K562 (cell line): ENCODE measurements at regions not wholly inside any gene's neighbourhood (a gene's known extent, or its start where the extent isn't known, plus 50 kb on each side); places are given as distances from the start of the nearest gene placed in this dataset.

Experiments used
- ATAC-seq: fragments of 200-7000 bp; cut with Tn5 transposase; 3 replicates; pipeline ENCODE4 v1.9.1; 2020; ENCODE audit warnings: moderate library complexity
- BruUV-seq: library from RNA; stranded (reverse); fragments of 400-500 nt; replicated peaks from 2 replicates; lab custom pipeline; 2021; lab: Mats Ljungman, UMichigan
- CTCF ChIA-PET: fragments of 300-600 bp; formaldehyde crosslinking; extraction: SDS; loops from one replicate; lab custom pipeline; 2021; ENCODE audit warnings: low intra/inter-chr PET ratio; lab: Yijun Ruan, JAX
- POLR2A ChIA-PET: fragments of 300-600, 350-650 bp; sonication (Branson Sonifier 250); formaldehyde crosslinking; extraction: SDS; loops from one replicate; lab custom pipeline; 2021; ENCODE audit warnings: antibody characterized with exemption, inconsistent platforms; lab: Yijun Ruan, JAX
- DNase-seq, 4 experiments: peaks; one replicate each; pipeline versions ENCODE4 v3.0.0 to v3.0.0-alpha.2; 2011 to 2018; ENCODE audit warnings: low spot score in 3 of 4, mixed read lengths in 3 of 4; ENCODE audit errors: extremely low read depth in 1 of 4
- FAIRE-seq: peaks from 2 replicates; lab custom pipeline; 2011; peaks lifted over from hg19 to GRCh38; lab: Jason Lieb, UNC
- H2AFZ ChIP-seq: 2 replicates; pipeline ENCODE4 v1.6.0; 2011; ENCODE audit warnings: low read depth, low read length, control low read depth, inconsistent platforms
- H3K27ac ChIP-seq: fragments of 200-600 bp; 3 replicates; pipeline ENCODE4 v1.8.0; 2011; ENCODE audit warnings: low read depth, mild to moderate bottlenecking, control low read depth, inconsistent platforms, low read length, moderate library complexity, mixed read lengths; ENCODE audit errors: extremely low read depth
- H3K27me3 ChIP-seq, 2 experiments: fragments of 300-600 bp in 1 of 2; 2 replicates in 1 of 2; 3 replicates in 1 of 2; pipeline versions ENCODE4 v1.6.0 to v1.8.0; 2011; ENCODE audit warnings: inconsistent platforms in 2 of 2, low read length in 2 of 2, mild to moderate bottlenecking in 1 of 2, mixed read lengths in 1 of 2, moderate library complexity in 1 of 2; ENCODE audit not compliant: control insufficient read depth in 2 of 2, insufficient read depth in 2 of 2
- H3K36me3 ChIP-seq: fragments of 300-600 bp; 3 replicates; pipeline ENCODE4 v1.8.0; 2011; ENCODE audit warnings: mild to moderate bottlenecking, low read length, inconsistent platforms; ENCODE audit not compliant: control insufficient read depth, insufficient read depth
- H3K4me1 ChIP-seq, 2 experiments: fragments of 200-600 bp in 1 of 2; replicated peaks in 1 of 2; 2 replicates in 1 of 2; 3 replicates in 1 of 2; pipeline versions ENCODE4 v1.5.1 to v1.8.0; 2011; ENCODE audit warnings: inconsistent platforms in 2 of 2, low read length in 2 of 2, mild to moderate bottlenecking in 1 of 2, mixed read lengths in 1 of 2, moderate library complexity in 1 of 2; ENCODE audit not compliant: control insufficient read depth in 2 of 2, insufficient read depth in 2 of 2
- H3K4me2 ChIP-seq: 2 replicates; pipeline ENCODE4 v1.6.1; 2011; ENCODE audit warnings: low read length, control low read depth, inconsistent platforms, mixed read lengths; ENCODE audit not compliant: insufficient read depth
- H3K4me3 ChIP-seq: fragments of 200-600 bp; sonication (generic), shearing (Covaris generic); 2 replicates; pipeline ENCODE4 v1.5.1; 2016; ENCODE audit warnings: control low read depth, inconsistent platforms
- H3K79me2 ChIP-seq: fragments of 200-600 bp; 3 replicates; pipeline ENCODE4 v1.8.0; 2011; ENCODE audit warnings: low read length, inconsistent platforms; ENCODE audit not compliant: control insufficient read depth, insufficient read depth
- H3K9ac ChIP-seq, 2 experiments: 2 replicates each; pipeline versions ENCODE4 v1.6.0 to v1.6.1; 2011; ENCODE audit warnings: low read depth in 2 of 2, low read length in 2 of 2, control low read depth in 1 of 2, inconsistent platforms in 1 of 2, mild to moderate bottlenecking in 1 of 2, mixed read lengths in 1 of 2; ENCODE audit not compliant: insufficient read depth in 1 of 2
- H3K9me1 ChIP-seq: one replicate; pipeline ENCODE4 v1.6.0; 2011; ENCODE audit warnings: inconsistent platforms, mild to moderate bottlenecking, low read length, moderate library complexity; ENCODE audit not compliant: control insufficient read depth, insufficient read depth
- H3K9me3 ChIP-seq: replicated peaks from 2 replicates; pipeline ENCODE4 v1.5.1; 2011; ENCODE audit warnings: low read depth, low read length, inconsistent platforms; ENCODE audit not compliant: control insufficient read depth, insufficient read depth
- H4K20me1 ChIP-seq: replicated peaks from 2 replicates; pipeline ENCODE4 v1.6.1; 2011; ENCODE audit warnings: low read length, inconsistent platforms, mixed read lengths; ENCODE audit not compliant: control insufficient read depth, insufficient read depth
- BDP1 ChIP-seq: IDR thresholded peaks from 3 replicates; pipeline ENCODE4 v1.6.1; 2011; ENCODE audit not compliant: insufficient read length, insufficient read depth
- CHD4 ChIP-seq: fragments of 200-600 bp; sonication (generic); IDR thresholded peaks from 3 replicates; pipeline ENCODE4 v1.6.1; 2012; ENCODE audit warnings: low read depth, mild to moderate bottlenecking, mixed read lengths, low read length, inconsistent platforms; ENCODE audit not compliant: insufficient read depth, insufficient replicate concordance, poor library complexity, severe bottlenecking
- ETV1 ChIP-seq: fragments of 450-650 bp; conservative IDR thresholded peaks from 2 replicates; pipeline ENCODE4 v1.6.1; 2016; ENCODE audit warnings: missing genetic modification characterization, control low read depth, low read depth, missing compliant biosample characterization
- FOSL1 ChIP-seq: fragments of 200-800 bp; sonication (Bioruptor generic); conservative IDR thresholded peaks from 2 replicates; pipeline ENCODE4 v1.6.1; 2016; ENCODE audit warnings: missing genetic modification characterization, missing compliant biosample characterization
- HDAC6 ChIP-seq: IDR thresholded peaks from 2 replicates; pipeline ENCODE4 v1.6.1; 2012; ENCODE audit warnings: low read depth, mild to moderate bottlenecking, control low read depth, inconsistent platforms, low read length, moderate library complexity
- NCOA4 ChIP-seq: fragments of 450-650 bp; IDR thresholded peaks from 2 replicates; pipeline ENCODE4 v1.6.1; 2018; ENCODE audit warnings: mild to moderate bottlenecking; ENCODE audit not compliant: partially characterized antibody
- NCOR1 ChIP-seq: fragments of 450-650 bp; IDR thresholded peaks from 2 replicates; pipeline ENCODE4 v1.6.1; 2016; ENCODE audit warnings: mild to moderate bottlenecking, moderate library complexity
- POLR3A ChIP-seq: IDR thresholded peaks from 2 replicates; pipeline ENCODE4 v1.6.1; 2011; ENCODE audit warnings: borderline replicate concordance, mild to moderate bottlenecking, moderate library complexity; ENCODE audit not compliant: insufficient read length, insufficient read depth; ENCODE audit errors: extremely low read depth
- RFX7 ChIP-seq: fragments of 250-450 bp; sonication (Bioruptor Pico); IDR thresholded peaks from 2 replicates; pipeline ENCODE4 v1.5.1; 2021; ENCODE audit warnings: mild to moderate bottlenecking
- SIN3A ChIP-seq, 2 experiments: fragments of 150-350 bp in 1 of 2; IDR thresholded peaks; 2 replicates each; pipeline ENCODE4 v1.6.1; 2011 to 2016; ENCODE audit warnings: borderline replicate concordance in 2 of 2, low read depth in 2 of 2, low read length in 2 of 2, mild to moderate bottlenecking in 2 of 2, moderate library complexity in 2 of 2; ENCODE audit not compliant: control insufficient read depth in 1 of 2
- TCF3 ChIP-seq: sonication (generic); formaldehyde crosslinking; IDR thresholded peaks from 2 replicates; pipeline ENCODE4 v1.4.0; 2020; ENCODE audit warnings: mild to moderate bottlenecking, missing genetic modification reagents
- ZC3H8 ChIP-seq: fragments of 450-650 bp; IDR thresholded peaks from 2 replicates; pipeline ENCODE4 v1.6.1; 2017
- ZFP36 ChIP-seq: fragments of 150-350 bp; IDR thresholded peaks from 2 replicates; pipeline ENCODE4 v1.6.1; 2018; ENCODE audit warnings: low read length, low read depth; ENCODE audit not compliant: partially characterized antibody
- ZNF184 ChIP-seq: sonication (generic); formaldehyde crosslinking; IDR thresholded peaks from 2 replicates; pipeline ENCODE4 v1.5.0; 2020; ENCODE audit warnings: missing genetic modification reagents
- ZNF3 ChIP-seq: fragments of 250-450 bp; sonication (Bioruptor Pico); IDR thresholded peaks from 2 replicates; pipeline ENCODE4 v1.5.0; 2021; ENCODE audit warnings: mild to moderate bottlenecking, moderate library complexity
- WGBS: fragments of 100-300 bp; shearing (Covaris generic); methylation state at CpG from one replicate; pipeline ENCODE4 v1.1.6; 2016; ENCODE audit warnings: low coverage, mixed read lengths; ENCODE audit not compliant: insufficient coverage; ENCODE audit errors: missing lambda C conversion rate; 5-methylcytosine and 5-hydroxymethylcytosine counted together
- in situ Hi-C: fragments of 300-500 bp; cut with MboI; formaldehyde crosslinking; loops from 4 replicates; pipeline ENCODE4 v1.15.0; 2018; ENCODE audit warnings: inconsistent platforms, mixed read lengths
- intact Hi-C: fragments of 100-400 bp; cut with micrococcal nuclease; formaldehyde crosslinking; loops from 2 replicates; pipeline ENCODE4 v1.14.2; 2022
- TF ChIP-seq, protein P1 (sequence below): fragments of 450-650 bp; conservative IDR thresholded peaks from 2 replicates; pipeline ENCODE4 v1.6.1; 2016; ENCODE audit warnings: missing genetic modification characterization, low read depth, mild to moderate bottlenecking, control low read depth, missing compliant biosample characterization
- TF ChIP-seq, protein P2 (sequence below): sonication (generic); formaldehyde crosslinking; IDR thresholded peaks from 2 replicates; pipeline ENCODE4 v1.8.0; 2022; ENCODE audit warnings: mild to moderate bottlenecking, missing genetic modification reagents
- TF ChIP-seq, protein P3 (sequence below): sonication (generic); formaldehyde crosslinking; IDR thresholded peaks from 2 replicates; pipeline ENCODE4 v1.9.0; 2022; ENCODE audit warnings: mild to moderate bottlenecking, missing genetic modification reagents

DNA sequence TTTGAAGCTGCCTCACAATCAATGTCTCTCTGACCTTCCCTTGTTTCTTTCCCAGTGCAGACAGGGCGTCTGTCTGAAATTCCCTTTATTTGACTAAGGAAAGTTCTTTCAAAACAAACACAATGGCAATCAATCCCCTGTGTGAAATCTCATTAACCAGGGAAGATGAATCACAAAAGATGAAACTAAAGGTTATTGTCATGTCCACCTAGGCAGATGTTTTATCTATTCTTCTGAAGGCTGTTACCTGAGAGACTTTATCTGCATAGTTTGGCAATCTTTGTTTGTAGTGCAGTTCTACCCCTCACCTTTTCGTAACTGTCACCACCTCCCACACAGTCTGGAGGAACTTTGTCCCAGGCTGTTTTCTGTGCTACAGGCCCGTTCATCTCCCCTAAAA is 217.5 kb upstream of the RIOK2 start:
- in situ Hi-C loops (no loop called here), intact Hi-C loops (no loop called here)
- Histone ChIP-seq H3K79me2 (no peaks in the 10 kb centered on the region), H3K4me2 (no peak overlapping the region), H3K9me3 (no peaks in the 10 kb centered on the region), H3K9me1 (no peaks in the 10 kb centered on the region), H4K20me1 (no peaks in the 10 kb centered on the region), H2AFZ (no peak overlapping the region), H3K4me1 (no peaks in the 10 kb centered on the region), H3K9ac (no peak overlapping the region), H3K27ac (no peak overlapping the region), H3K36me3 (no peaks in the 10 kb centered on the region), H3K27me3 (no peaks in the 10 kb centered on the region), H3K4me3 (no peak overlapping the region)
- no TSS peak for BruUV-seq
- ChIA-PET CTCF (no interaction called here), POLR2A (no interaction called here)
- FAIRE-seq (no peak), DNase-seq (no peak), ATAC-seq (no peak)
- no peak for TF ChIP-seq TCF3
- TF ChIP-seq FOSL1 (tag): no peak
- no peak for TF ChIP-seq BDP1
- no peak for TF ChIP-seq CHD4
- TF ChIP-seq RFX7 (CRISPR knock-in tag): no peak
- TF ChIP-seq, protein P1, sequence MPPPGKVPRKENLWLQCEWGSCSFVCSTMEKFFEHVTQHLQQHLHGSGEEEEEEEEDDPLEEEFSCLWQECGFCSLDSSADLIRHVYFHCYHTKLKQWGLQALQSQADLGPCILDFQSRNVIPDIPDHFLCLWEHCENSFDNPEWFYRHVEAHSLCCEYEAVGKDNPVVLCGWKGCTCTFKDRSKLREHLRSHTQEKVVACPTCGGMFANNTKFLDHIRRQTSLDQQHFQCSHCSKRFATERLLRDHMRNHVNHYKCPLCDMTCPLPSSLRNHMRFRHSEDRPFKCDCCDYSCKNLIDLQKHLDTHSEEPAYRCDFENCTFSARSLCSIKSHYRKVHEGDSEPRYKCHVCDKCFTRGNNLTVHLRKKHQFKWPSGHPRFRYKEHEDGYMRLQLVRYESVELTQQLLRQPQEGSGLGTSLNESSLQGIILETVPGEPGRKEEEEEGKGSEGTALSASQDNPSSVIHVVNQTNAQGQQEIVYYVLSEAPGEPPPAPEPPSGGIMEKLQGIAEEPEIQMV: no peak
- TF ChIP-seq NCOA4: no peak
- TF ChIP-seq HDAC6: no peak
- TF ChIP-seq ZNF184: no peak
- no peak for TF ChIP-seq ZNF3 (CRISPR knock-in tag)
- TF ChIP-seq ZC3H8: no peak
- no peak for TF ChIP-seq ETV1 (tag)
- TF ChIP-seq NCOR1: no peak
- TF ChIP-seq SIN3A (IDR thresholded peaks at IDR 0.05; ENCODE audit: borderline replicate concordance in 2 of 2, control insufficient read depth in 1 of 2, low read depth in 2 of 2, low read length in 2 of 2): no peak
- TF ChIP-seq, protein P2, sequence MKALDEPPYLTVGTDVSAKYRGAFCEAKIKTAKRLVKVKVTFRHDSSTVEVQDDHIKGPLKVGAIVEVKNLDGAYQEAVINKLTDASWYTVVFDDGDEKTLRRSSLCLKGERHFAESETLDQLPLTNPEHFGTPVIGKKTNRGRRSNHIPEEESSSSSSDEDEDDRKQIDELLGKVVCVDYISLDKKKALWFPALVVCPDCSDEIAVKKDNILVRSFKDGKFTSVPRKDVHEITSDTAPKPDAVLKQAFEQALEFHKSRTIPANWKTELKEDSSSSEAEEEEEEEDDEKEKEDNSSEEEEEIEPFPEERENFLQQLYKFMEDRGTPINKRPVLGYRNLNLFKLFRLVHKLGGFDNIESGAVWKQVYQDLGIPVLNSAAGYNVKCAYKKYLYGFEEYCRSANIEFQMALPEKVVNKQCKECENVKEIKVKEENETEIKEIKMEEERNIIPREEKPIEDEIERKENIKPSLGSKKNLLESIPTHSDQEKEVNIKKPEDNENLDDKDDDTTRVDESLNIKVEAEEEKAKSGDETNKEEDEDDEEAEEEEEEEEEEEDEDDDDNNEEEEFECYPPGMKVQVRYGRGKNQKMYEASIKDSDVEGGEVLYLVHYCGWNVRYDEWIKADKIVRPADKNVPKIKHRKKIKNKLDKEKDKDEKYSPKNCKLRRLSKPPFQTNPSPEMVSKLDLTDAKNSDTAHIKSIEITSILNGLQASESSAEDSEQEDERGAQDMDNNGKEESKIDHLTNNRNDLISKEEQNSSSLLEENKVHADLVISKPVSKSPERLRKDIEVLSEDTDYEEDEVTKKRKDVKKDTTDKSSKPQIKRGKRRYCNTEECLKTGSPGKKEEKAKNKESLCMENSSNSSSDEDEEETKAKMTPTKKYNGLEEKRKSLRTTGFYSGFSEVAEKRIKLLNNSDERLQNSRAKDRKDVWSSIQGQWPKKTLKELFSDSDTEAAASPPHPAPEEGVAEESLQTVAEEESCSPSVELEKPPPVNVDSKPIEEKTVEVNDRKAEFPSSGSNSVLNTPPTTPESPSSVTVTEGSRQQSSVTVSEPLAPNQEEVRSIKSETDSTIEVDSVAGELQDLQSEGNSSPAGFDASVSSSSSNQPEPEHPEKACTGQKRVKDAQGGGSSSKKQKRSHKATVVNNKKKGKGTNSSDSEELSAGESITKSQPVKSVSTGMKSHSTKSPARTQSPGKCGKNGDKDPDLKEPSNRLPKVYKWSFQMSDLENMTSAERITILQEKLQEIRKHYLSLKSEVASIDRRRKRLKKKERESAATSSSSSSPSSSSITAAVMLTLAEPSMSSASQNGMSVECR (CRISPR knock-in tag): no peak
- TF ChIP-seq ZFP36: no peak
- TF ChIP-seq, protein P3, sequence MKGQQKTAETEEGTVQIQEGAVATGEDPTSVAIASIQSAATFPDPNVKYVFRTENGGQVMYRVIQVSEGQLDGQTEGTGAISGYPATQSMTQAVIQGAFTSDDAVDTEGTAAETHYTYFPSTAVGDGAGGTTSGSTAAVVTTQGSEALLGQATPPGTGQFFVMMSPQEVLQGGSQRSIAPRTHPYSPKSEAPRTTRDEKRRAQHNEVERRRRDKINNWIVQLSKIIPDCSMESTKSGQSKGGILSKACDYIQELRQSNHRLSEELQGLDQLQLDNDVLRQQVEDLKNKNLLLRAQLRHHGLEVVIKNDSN (CRISPR knock-in tag): no peak
- TF ChIP-seq POLR3A: no peak
- WGBS: 0% methylated on average over 3 of the region's 3 CpGs
